ENCODE measurements at regions not wholly inside any gene's neighbourhood (a gene's known extent, or its start where the extent isn't known, plus 50 kb on each side); places are given as distances from the start of the nearest gene placed in this dataset.
A peak's percentile ranks its signal among the peaks of the same experiment; 100 is the strongest.
"Not testable (repeated sequence)": the region's sequence is repeated elsewhere in the genome, so short reads cannot be mapped to it uniquely, and the experiment has no call there.

DNA sequence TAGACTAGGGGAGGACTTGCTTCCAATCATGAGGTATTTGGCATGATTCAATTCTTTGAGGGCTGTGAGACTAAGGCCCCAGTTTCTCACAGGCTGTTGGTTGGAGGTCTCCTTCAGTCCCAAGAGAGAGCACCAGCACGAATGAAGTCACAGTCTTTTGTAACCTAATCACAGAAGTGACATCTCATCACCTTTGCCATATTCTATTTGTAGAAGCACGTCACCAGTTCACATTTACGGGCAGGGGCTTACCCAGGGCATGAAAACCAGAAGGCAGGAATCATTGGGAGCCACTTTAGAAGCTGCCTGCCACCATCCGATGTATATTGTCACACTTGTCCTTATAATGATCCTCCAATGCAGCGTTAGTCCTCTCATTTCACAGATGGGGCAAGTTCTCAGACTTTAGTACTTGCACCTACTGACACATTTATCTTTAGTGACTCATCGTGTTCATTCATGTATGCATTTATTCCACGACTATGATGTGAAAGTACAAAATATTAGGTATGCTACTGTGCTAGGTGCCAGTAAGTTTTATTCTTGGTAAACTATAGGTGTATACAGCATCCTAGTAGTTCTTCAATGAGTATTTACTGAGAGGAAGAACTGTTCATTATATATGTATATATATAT, 163.8 kb upstream of the PGRMC2 start:
- DNase-seq (ENCODE audit: low read depth), result peak; percentile 38

GRCh38 chr4:128450326-128451120, 162.9 kb upstream of the PGRMC2 start:
- no peak for DNase-seq (ENCODE audit: low read depth)

DNA sequence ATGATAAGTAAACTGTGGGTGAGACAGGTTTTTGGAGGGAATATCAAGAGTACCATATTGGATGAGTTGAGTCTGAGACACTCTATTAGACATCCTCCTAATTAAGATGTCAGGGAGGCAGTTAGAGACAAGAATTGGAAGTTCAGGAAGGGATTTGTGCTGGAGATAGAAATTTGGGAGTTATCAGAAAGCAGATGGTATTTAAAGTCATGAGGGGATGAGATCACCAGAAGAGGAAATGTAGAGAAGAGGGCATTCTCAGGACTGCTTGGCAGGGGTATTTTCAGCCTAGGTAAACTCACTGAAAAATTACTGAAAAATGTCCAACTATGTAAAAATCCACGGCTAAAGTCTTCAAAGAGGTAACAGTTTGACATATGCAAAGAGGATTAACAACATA, 161.6 kb upstream of the PGRMC2 start:
- DNase-seq (ENCODE audit: low read depth), result no peak

DNA sequence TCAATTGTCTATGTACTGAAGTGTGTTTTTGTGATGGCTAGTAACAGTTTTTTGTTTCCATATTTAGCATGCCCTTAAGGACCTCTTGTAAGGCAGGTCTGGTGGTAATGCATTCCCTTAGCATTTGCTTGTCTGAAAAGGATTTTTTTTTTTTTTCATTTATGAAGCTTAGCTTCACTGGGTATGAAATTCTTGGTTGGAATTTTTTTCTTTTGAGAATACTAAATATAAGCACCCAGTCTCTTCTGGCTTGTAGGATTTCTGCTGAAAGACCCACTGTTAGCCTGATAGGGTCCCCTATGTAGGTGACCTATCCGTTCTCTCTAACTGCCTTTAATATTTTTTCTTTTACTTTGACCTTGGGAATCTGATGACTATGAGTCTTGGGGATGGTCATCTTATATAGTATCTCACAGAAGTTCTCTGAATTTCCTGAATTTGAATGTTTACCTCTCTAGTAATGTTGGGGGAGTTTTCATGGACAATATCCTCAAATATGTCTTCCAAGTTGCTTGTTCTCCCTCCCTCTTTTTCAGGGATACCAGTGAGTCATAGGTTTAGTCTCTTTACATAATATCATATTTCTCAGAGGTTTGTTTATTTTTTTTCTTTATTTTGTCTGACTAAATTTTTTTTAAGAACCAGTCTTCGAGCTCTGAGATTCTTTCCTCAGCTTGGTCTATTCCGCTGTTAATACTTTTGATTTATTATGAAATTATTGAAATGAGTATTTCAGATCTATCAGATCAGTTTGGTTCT, 157.1 kb upstream of the PGRMC2 start:
- peak; percentile 31 for DNase-seq (ENCODE audit: low read depth)

DNA sequence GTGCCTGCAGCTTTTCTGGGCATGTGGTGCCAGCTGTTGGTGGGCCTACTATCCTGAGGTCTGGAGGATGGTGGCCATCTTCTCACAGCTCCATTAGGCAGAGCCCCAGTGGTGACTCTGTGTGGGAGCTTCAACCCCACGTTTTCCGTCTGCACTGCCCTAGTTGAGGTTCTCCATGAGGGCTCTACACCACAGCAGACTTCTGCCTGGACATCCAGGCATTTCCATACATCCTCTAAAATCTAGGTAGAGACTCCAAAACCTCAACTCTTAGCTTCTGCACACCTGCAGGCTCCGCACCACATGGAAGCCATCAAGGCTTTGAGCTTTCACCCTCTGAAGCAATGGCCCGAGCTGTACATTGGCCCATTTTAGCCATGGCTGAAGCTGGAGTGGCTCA, 153.3 kb upstream of the PGRMC2 start:
- DNase-seq (ENCODE audit: low read depth), result no peak

- DNase-seq (ENCODE audit: low read depth), result not testable (repeated sequence)
Observed at GRCh38 chr4:128437023-128437422, 149.4 kb upstream of the PGRMC2 start.

- not testable (repeated sequence) for DNase-seq (ENCODE audit: low read depth)
Observed at GRCh38 chr4:128429023-128429613, 141.5 kb upstream of the PGRMC2 start.

DNA sequence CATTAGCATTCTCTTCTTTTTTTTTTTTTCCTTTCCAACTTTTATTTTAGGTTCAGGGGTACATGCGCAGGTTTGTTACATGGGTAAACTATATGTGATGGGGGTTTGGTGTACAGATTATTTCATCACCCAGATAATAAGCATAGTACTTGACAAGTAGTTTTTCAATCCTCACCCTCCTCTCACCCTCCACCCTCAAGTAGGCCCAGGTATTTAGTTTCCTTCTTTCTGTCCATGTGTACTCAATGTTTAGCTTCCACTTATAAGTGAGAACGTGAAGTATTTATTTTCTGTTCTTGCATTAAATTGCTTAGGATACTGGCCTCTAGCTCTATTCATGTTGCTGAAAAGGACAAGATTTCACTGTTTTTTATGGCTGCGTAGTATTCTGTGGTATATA, 140.8 kb upstream of the PGRMC2 start:
- DNase-seq (ENCODE audit: low read depth), result no peak

GRCh38 chr4:128427832-128428366, 140.3 kb upstream of the PGRMC2 start:
- DNase-seq (ENCODE audit: low read depth), result peak; percentile 80

GRCh38 chr4:128424527-128425497, 137.2 kb upstream of the PGRMC2 start:
- DNase-seq (ENCODE audit: low read depth), result peak; percentile 70

DNA sequence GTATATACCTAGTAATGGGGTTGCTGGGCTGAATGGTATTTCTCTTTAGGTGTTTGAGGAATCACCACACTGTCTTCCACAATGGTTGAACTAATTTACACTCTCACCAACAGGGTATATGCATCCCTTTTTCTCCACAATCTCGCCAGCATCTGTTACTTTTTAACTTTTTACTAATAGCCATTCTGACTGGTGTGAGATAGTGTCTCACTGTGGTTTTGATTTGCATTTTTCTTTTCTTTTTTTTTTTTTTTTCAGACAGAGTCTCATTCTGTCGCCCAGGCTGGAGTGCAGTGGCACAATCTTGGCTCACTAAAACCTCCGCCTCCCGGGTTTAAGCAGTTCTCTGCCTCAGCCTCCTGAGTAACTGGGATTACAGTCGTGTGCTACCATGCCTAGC, 134.7 kb upstream of the PGRMC2 start:
- DNase-seq (ENCODE audit: low read depth), result not testable (repeated sequence)

GRCh38 chr4:128416921-128417320, 129.3 kb upstream of the PGRMC2 start:
- peak; percentile 28 for DNase-seq (ENCODE audit: low read depth)

DNA sequence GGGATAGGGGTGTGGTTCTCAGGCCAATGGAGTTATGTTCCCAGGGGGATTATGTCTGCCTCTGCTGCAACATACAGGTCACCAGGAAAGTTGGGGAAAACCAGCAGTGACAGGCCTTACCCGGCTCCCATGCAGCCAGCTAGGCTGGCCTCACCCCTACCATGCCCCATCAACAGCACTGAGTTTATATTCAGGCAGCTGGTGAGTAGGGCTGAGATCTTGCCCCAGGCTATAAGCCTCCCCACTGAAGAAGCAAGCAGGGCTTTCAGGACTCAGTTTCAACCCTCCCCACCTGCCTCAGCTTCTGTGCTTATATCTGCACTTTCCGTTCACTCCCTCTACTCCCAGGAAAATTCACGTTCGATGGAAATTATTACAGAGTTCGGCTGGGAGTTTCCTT, 122.4 kb upstream of the PGRMC2 start:
- DNase-seq (ENCODE audit: low read depth), result no peak

DNA sequence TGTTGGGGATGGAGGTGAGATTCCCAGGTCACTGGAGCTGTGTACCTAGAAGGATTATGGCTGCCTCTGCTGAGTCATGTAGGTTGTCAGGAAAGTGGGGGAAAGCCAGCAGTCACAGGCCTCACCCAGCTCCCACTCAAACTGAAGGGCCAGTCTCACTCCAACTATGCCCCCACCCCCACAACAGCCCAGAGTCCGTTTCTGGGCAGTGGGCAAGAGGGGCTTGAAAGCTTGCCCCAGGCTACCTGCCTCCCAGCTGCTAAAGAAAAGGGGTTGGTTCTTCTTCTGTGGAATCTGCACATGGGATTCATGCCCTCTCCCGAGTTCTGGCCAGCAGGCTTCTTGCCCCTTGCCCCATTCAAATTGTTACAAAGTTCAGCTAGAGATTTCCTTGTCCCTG, 116.0 kb upstream of the PGRMC2 start:
- DNase-seq (ENCODE audit: low read depth), result no peak

DNA sequence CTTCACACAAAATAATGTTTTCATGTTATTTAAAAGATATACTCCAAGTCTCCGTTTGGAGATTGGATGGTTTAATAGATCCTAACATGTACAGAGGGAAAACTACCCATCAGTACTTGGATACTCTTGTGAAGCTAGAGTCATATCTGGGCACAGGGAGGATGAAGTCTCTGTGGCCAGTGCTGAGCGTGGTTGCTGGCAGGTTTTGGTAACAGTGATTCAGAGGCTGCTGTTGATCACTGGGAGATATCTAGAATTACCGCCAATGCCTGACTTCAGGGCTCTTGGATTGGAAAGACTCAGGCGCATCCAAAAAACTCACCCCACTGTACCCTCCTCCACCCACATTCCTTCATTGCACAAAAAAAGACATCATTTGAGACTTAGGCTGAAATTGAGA, 107.2 kb upstream of the PGRMC2 start:
- peak; percentile 25 for DNase-seq (ENCODE audit: low read depth)

GRCh38 chr4:128393101-128393704, 105.6 kb upstream of the PGRMC2 start:
- DNase-seq (ENCODE audit: low read depth), result peak; percentile 69

DNA sequence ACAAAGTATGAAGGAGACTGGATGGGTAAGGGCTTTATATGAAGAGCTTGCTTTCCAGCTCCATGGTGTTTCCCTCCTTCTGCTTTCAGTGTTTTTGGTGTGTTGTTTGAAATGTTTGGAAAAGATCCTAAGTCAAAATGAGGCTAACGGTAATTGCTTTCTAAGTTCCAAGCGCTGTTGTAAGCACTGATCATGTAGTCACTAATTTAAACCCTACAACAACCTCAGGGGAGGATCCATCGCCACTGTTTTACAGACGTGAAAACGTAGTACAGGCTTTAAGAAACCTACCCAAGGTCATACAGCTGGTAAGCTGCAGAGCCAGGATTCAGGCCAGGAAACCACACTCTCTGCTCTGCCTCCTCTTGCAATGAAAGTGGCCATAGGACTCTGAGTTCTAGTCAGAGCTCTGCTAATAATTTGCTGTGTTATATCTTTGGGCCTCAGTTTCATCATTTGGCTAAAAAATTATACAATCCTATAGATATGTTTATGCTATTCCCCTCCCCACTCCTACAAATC, 102.9 kb upstream of the PGRMC2 start:
- DNase-seq (ENCODE audit: low read depth), result peak; percentile 25

DNA sequence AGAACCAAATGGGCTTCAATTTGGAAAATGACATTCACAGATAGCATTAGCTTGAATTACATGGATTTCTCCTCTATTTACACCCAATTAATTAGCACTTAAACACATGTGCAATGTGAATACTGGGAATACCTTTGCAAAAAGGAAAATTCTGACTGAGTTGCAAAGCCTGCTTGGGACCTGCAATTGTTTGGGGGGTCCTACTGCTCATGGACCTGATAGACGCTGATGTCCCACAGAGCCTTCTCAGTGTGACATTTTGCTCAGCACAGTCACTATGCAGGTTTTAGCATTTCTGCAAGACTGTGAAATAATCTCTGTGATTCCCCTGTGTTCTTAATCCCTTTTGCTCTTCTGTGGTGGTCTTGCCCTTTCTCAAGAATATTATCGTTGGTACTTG, 101.2 kb upstream of the PGRMC2 start:
- DNase-seq (ENCODE audit: low read depth), result no peak

DNA sequence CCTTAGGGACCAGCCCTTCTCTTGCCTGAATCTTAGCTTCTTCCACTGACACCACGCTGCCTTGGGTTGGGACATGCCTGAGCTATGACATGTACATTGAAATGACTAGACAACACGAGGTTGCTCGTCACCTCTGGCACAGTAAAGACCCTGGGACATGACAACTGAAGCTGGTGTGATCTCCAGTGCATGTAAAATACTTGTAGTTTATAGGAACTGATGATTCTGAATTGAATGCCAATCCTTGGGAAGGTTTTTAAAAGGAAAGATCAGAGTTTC, 100.7 kb upstream of the PGRMC2 start:
- DNase-seq (ENCODE audit: low read depth), result no peak

DNA sequence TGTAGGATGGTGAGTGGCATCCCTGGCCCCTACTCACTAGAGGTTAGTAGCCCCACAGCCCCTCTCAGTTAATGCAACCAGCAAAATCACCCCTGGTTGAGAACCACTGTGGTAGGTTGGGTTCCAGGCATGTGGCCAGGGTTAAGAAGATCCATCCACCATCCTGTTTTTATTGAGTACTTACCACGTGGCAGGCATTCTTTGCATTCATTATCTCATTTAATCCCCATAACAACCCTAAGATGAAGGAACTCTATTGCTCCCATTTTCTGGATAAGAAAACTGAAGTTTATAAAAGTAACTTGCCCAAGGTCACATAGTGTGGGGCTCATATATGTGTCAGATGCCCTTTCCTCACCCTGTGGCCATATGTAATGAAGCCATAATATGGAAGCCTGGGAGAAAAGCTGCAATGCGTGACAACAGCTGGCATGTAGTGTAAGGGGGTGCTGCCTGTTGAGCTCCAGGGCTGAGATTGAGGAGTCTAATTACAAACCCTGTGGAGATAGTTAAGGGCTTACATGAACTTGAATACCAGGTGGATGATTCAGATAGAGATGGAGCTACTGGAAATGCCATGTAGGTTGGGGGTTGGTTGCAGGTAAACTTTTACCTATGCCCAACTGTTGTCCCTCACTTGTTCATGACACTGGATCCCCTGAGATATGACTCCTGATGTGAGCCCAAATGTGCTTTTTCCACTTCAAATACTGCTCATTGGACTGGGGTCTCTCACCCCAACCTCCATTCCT, 100.2 kb upstream of the PGRMC2 start:
- peak; percentile 62 for DNase-seq (ENCODE audit: low read depth)

All from iris pigment epithelial cell (primary cell).